ENCODE measurements at regions not wholly inside any gene's neighbourhood (a gene's known extent, or its start where the extent isn't known, plus 50 kb on each side); places are given as distances from the start of the nearest gene placed in this dataset.

GRCh38 chr15:91482799-91483198 is 370.7 kb upstream of the SLCO3A1 start:
- H2AFZ ChIP-seq (ENCODE audit: low read depth, low read length, severe bottlenecking) = no peak overlapping the region
- H3K79me2 ChIP-seq (ENCODE audit: insufficient read depth, low read length) = no peaks in the 10 kb centered on the region
- TF ChIP-seq CTCF (IDR thresholded peaks at IDR 0.05; ENCODE audit: insufficient read depth, low read length, poor library complexity, severe bottlenecking) (no peak), EZH2phosphoT487 (conservative IDR thresholded peaks at IDR 0.05; ENCODE audit: low read length) (no peak)
- H3K4me3 ChIP-seq (ENCODE audit: insufficient read depth, low read length, poor library complexity, severe bottlenecking) = no peak overlapping the region
- H3K4me2 ChIP-seq (ENCODE audit: low read depth, low read length, poor library complexity, severe bottlenecking) = no peak overlapping the region
- H3K27ac ChIP-seq (ENCODE audit: low read depth, low read length) = no peak overlapping the region
- H3K36me3 ChIP-seq (ENCODE audit: low read length) = no peaks in the 10 kb centered on the region
- H3K9me3 ChIP-seq (ENCODE audit: insufficient read depth, low read length) = no peaks in the 10 kb centered on the region
- H3K27me3 ChIP-seq (ENCODE audit: low read length) = no peaks in the 10 kb centered on the region
- H4K20me1 ChIP-seq (ENCODE audit: low read depth, low read length) = no peaks in the 10 kb centered on the region
- no peak overlapping the region for H3K9ac ChIP-seq (ENCODE audit: low read length)
- H3K9me2 ChIP-seq (replicated peaks; ENCODE audit: insufficient read depth, low read length) = no peaks in the 10 kb centered on the region
- H3F3A ChIP-seq (ENCODE audit: insufficient read depth) = no peaks in the 10 kb centered on the region

- no peak overlapping the region for H3K9ac ChIP-seq (ENCODE audit: low read length)
- no peaks in the 10 kb centered on the region for H3K9me3 ChIP-seq (ENCODE audit: insufficient read depth, low read length)
- no peaks in the 10 kb centered on the region for H3F3A ChIP-seq (ENCODE audit: insufficient read depth)
- H4K20me1 ChIP-seq (ENCODE audit: low read depth, low read length) = no peaks in the 10 kb centered on the region
- no peaks in the 10 kb centered on the region for H3K9me2 ChIP-seq (replicated peaks; ENCODE audit: insufficient read depth, low read length)
- H3K36me3 ChIP-seq (ENCODE audit: low read length) = no peaks in the 10 kb centered on the region
- no peak overlapping the region for H2AFZ ChIP-seq (ENCODE audit: low read depth, low read length, severe bottlenecking)
- H3K4me2 ChIP-seq (ENCODE audit: low read depth, low read length, poor library complexity, severe bottlenecking) = no peak overlapping the region
- H3K79me2 ChIP-seq (ENCODE audit: insufficient read depth, low read length) = no peaks in the 10 kb centered on the region
- no peaks in the 10 kb centered on the region for H3K27me3 ChIP-seq (ENCODE audit: low read length)
- no peak overlapping the region for H3K27ac ChIP-seq (ENCODE audit: low read depth, low read length)
- TF ChIP-seq EZH2phosphoT487 (conservative IDR thresholded peaks at IDR 0.05; ENCODE audit: low read length) (no peak), CTCF (IDR thresholded peaks at IDR 0.05; ENCODE audit: insufficient read depth, low read length, poor library complexity, severe bottlenecking) (no peak)
- no peak overlapping the region for H3K4me3 ChIP-seq (ENCODE audit: insufficient read depth, low read length, poor library complexity, severe bottlenecking)
Observed at GRCh38 chr15:91484141-91484540, 369.4 kb upstream of the SLCO3A1 start.

GRCh38 chr15:91488452-91488851 is 365.1 kb upstream of the SLCO3A1 start:
- Histone ChIP-seq H3F3A (ENCODE audit: insufficient read depth) (no peaks in the 10 kb centered on the region), H3K4me2 (ENCODE audit: low read depth, low read length, poor library complexity, severe bottlenecking) (no peak overlapping the region), H4K20me1 (ENCODE audit: low read depth, low read length) (no peaks in the 10 kb centered on the region), H3K27me3 (ENCODE audit: low read length) (no peaks in the 10 kb centered on the region), H3K9ac (ENCODE audit: low read length) (no peak overlapping the region), H3K79me2 (ENCODE audit: insufficient read depth, low read length) (no peaks in the 10 kb centered on the region), H2AFZ (ENCODE audit: low read depth, low read length, severe bottlenecking) (no peak overlapping the region), H3K9me2 (replicated peaks; ENCODE audit: insufficient read depth, low read length) (no peaks in the 10 kb centered on the region), H3K36me3 (ENCODE audit: low read length) (no peaks in the 10 kb centered on the region), H3K27ac (ENCODE audit: low read depth, low read length) (no peak overlapping the region), H3K9me3 (ENCODE audit: insufficient read depth, low read length) (no peaks in the 10 kb centered on the region), H3K4me3 (ENCODE audit: insufficient read depth, low read length, poor library complexity, severe bottlenecking) (no peak overlapping the region)
- TF ChIP-seq EZH2phosphoT487 (conservative IDR thresholded peaks at IDR 0.05; ENCODE audit: low read length) = no peak
- no peak for TF ChIP-seq CTCF (IDR thresholded peaks at IDR 0.05; ENCODE audit: insufficient read depth, low read length, poor library complexity, severe bottlenecking)

Measured in SU-DHL-6 (cell line).